ENCODE measurements at regions not wholly inside any gene's neighbourhood (a gene's known extent, or its start where the extent isn't known, plus 50 kb on each side); places are given as distances from the start of the nearest gene placed in this dataset.

DNA sequence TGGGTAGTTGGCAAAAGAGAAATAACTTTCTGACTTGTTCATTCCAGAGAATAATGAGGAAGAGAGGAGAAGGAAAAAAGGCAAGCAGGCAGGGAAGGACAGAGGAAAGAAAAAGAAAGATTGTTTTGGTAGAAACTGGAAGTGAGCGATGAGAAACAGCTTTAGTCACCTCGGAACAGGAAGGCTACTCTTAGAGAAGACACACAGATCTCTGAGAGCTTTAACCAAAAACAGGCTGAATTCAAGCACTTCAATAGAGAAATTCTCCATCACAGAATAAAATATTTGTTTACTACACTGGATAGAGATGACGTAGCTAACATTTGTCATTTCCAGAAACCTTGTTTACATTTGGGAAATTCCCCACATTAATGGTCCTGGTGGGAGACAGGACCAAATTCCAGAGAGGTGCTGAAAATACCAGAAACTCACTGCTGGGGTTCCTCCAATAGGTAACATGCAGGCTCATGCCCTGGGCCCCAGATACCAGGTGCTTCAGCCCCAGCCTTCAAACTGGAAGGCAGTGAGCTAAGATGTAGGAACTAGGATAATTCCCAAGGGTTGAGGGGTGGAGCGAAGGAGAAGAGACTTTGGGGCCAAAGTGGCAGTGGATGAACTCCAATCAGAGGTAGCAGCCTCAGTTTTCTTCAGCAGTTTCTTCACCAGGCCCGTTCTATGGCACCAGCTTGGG, 227.7 kb upstream of the GRAMD2B start:
- 64 to 80% (median 69%) methylated on average over 5 of the region's 5 CpGs for WGBS, 4 donors
- Histone ChIP-seq H3K4me1 (replicated peaks in 1 of 2) (no peaks in the 10 kb centered on the region), H3K27ac (no peak overlapping the region), H3K36me3 (replicated peaks in 1 of 2) (no peaks in the 10 kb centered on the region), H3K4me3 (no peak overlapping the region), H3K9me3 (replicated peaks in 1 of 3) (no peaks in the 10 kb centered on the region), H3K27me3 (no peaks in the 10 kb centered on the region)
- DNase-seq: no peak
- intact Hi-C loops (cut with DNase I): no loop called here
- TF ChIP-seq, protein P1, sequence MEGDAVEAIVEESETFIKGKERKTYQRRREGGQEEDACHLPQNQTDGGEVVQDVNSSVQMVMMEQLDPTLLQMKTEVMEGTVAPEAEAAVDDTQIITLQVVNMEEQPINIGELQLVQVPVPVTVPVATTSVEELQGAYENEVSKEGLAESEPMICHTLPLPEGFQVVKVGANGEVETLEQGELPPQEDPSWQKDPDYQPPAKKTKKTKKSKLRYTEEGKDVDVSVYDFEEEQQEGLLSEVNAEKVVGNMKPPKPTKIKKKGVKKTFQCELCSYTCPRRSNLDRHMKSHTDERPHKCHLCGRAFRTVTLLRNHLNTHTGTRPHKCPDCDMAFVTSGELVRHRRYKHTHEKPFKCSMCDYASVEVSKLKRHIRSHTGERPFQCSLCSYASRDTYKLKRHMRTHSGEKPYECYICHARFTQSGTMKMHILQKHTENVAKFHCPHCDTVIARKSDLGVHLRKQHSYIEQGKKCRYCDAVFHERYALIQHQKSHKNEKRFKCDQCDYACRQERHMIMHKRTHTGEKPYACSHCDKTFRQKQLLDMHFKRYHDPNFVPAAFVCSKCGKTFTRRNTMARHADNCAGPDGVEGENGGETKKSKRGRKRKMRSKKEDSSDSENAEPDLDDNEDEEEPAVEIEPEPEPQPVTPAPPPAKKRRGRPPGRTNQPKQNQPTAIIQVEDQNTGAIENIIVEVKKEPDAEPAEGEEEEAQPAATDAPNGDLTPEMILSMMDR (IDR thresholded peaks at IDR 0.05): no peak
- no peak for TF ChIP-seq POLR2A (IDR thresholded peaks at IDR 0.05)

DNA sequence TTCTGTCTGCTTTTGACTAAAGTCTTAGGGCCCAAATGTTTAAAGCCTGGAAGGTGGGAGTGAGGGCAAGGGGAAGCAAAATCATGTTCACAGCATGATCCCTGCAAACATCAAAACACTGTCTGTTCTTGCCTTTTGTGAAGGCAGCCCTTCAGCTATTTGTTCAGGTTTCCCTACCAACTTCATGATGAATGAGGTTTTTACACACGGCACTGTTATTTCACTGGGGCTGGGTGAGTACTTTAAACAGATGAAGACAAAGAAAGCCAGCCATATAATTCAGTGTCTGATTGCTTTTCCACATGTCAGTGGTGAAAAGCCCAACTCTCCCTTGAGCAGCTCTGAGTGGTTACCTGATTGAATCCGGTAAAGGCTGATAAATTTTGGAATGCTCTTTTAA, 224.7 kb upstream of the GRAMD2B start:
- no peak overlapping the region for H3K27ac ChIP-seq
- no peak for TF ChIP-seq POLR2A (IDR thresholded peaks at IDR 0.05)
- TF ChIP-seq, protein P1 (IDR thresholded peaks at IDR 0.05): no peak
- no peaks in the 10 kb centered on the region for H3K4me1 ChIP-seq (replicated peaks in 1 of 2)
- intact Hi-C loops (cut with DNase I): no loop called here
- no peaks in the 10 kb centered on the region for H3K36me3 ChIP-seq (replicated peaks in 1 of 2)
- H3K4me3 ChIP-seq: no peak overlapping the region
- DNase-seq: no peak
- H3K27me3 ChIP-seq: no peaks in the 10 kb centered on the region
- H3K9me3 ChIP-seq (replicated peaks in 1 of 3): no peaks in the 10 kb centered on the region
- WGBS, 4 donors: 65 to 80% (median 76%) methylated on average over 2 of the region's 2 CpGs

DNA sequence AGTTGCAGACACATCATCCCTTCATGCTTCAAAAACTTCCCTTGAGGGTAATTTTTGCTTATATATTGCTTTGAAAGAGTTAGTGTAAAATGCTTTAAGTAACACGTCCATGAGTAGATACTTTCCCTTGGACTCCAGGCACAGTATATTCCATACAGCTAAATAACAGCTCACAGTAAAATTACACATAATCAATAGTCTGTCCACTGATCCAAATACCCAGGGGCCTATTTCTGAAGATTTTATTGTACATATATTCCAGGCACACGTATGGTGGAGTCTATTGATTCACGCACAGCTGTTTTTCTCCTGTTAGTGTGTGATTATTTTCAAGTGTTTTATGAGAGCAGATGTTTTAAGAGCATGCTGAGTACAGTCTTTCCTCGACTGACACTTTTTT, 223.7 kb upstream of the GRAMD2B start:
- no peaks in the 10 kb centered on the region for H3K9me3 ChIP-seq (replicated peaks in 1 of 3)
- H3K4me3 ChIP-seq: no peak overlapping the region
- DNase-seq: no peak
- TF ChIP-seq POLR2A (IDR thresholded peaks at IDR 0.05): no peak
- TF ChIP-seq, protein P1 (IDR thresholded peaks at IDR 0.05): no peak
- no peaks in the 10 kb centered on the region for H3K27me3 ChIP-seq
- 79 to 81% (median 79%) methylated on average over 4 of the region's 4 CpGs for WGBS, 4 donors
- no peaks in the 10 kb centered on the region for H3K4me1 ChIP-seq (replicated peaks in 1 of 2)
- H3K36me3 ChIP-seq (replicated peaks in 1 of 2): no peaks in the 10 kb centered on the region
- intact Hi-C loops (cut with DNase I): no loop called here
- H3K27ac ChIP-seq: no peak overlapping the region

DNA sequence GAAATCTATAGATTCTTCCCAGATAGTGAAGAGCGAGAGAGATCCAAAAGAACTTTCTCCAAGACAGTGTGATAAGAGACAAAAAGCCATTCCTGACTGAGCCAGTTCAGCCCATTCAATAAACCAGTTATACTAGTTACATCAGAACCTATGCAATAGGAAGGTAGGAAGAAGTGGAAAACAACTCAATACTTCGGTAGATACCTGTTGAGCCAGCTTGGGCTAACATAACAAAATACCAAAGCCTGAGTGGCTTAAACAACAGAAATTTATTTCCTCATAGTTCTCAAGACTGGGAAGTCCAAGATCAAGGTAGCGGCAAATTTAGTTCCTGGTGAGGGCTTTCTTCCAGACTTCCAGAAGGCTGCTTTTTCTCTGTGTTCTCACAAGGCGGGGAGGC, 214.5 kb upstream of the GRAMD2B start:
- intact Hi-C loops (cut with DNase I): no loop called here
- DNase-seq: no peak
- 68 to 82% (median 69%) methylated on average over 4 of the region's 4 CpGs for WGBS, 4 donors
- no peaks in the 10 kb centered on the region for H3K36me3 ChIP-seq (replicated peaks in 1 of 2)
- H3K27me3 ChIP-seq: no peaks in the 10 kb centered on the region
- H3K9me3 ChIP-seq (replicated peaks in 1 of 3): no peaks in the 10 kb centered on the region
- H3K4me3 ChIP-seq: no peak overlapping the region
- H3K27ac ChIP-seq: no peak overlapping the region
- H3K4me1 ChIP-seq (replicated peaks in 1 of 2): no peaks in the 10 kb centered on the region
- TF ChIP-seq POLR2A (IDR thresholded peaks at IDR 0.05): no peak
- TF ChIP-seq, protein P1 (IDR thresholded peaks at IDR 0.05): no peak
